H1 (cell line): ENCODE measurements at regions not wholly inside any gene's neighbourhood (a gene's known extent, or its start where the extent isn't known, plus 50 kb on each side); places are given as distances from the start of the nearest gene placed in this dataset.

Experiments
- CBX8 ChIP-seq: fragments of 300-800, 300-1000 bp; sonication (generic); IDR thresholded peaks from 2 replicates; pipeline ENCODE4 v1.7.1; 2016; ENCODE audit warnings: low read depth, low read length, borderline replicate concordance
- JUN ChIP-seq: IDR thresholded peaks from 2 replicates; pipeline ENCODE4 v1.6.1; 2011; ENCODE audit warnings: low read depth, mild to moderate bottlenecking, improper control_type of control experiment, low read length
- POLR2A ChIP-seq, 2 experiments: IDR thresholded peaks; 1 replicate in 1 of 2; 2 replicates in 1 of 2; pipeline ENCODE4 v1.6.1; 2011; ENCODE audit warnings: low read depth in 2 of 2, low read length in 2 of 2, mild to moderate bottlenecking in 2 of 2; ENCODE audit errors: control extremely low read depth in 1 of 2
- POU5F1 ChIP-seq: IDR thresholded peaks from 2 replicates; pipeline ENCODE4 v1.6.1; 2011; ENCODE audit warnings: low read depth, mild to moderate bottlenecking, low read length, moderate library complexity
- SP1 ChIP-seq: IDR thresholded peaks from 2 replicates; pipeline ENCODE4 v1.6.1; 2011; ENCODE audit warnings: low read depth, low read length
- SP4 ChIP-seq: IDR thresholded peaks from 2 replicates; pipeline ENCODE4 v1.6.1; 2012; ENCODE audit warnings: low read length, inconsistent platforms
- TEAD4 ChIP-seq: IDR thresholded peaks from 2 replicates; pipeline ENCODE4 v1.6.1; 2012; ENCODE audit warnings: low read depth, low read length, inconsistent platforms, mixed read lengths
- ZNF274 ChIP-seq: IDR thresholded peaks from 2 replicates; pipeline ENCODE4 v1.7.0; 2012; ENCODE audit warnings: low read length, borderline replicate concordance; ENCODE audit errors: extremely low read depth
- TF ChIP-seq, protein P1 (sequence below), 3 experiments: IDR thresholded peaks; 1 replicate in 2 of 3; 2 replicates in 1 of 3; pipeline versions ENCODE4 v1.5.1 to v1.6.1; 2011; ENCODE audit warnings: low read length in 3 of 3, mild to moderate bottlenecking in 3 of 3, inconsistent platforms in 2 of 3, low read depth in 1 of 3, moderate library complexity in 1 of 3; ENCODE audit not compliant: insufficient read depth in 1 of 3; ENCODE audit errors: control extremely low read depth in 1 of 3

DNA sequence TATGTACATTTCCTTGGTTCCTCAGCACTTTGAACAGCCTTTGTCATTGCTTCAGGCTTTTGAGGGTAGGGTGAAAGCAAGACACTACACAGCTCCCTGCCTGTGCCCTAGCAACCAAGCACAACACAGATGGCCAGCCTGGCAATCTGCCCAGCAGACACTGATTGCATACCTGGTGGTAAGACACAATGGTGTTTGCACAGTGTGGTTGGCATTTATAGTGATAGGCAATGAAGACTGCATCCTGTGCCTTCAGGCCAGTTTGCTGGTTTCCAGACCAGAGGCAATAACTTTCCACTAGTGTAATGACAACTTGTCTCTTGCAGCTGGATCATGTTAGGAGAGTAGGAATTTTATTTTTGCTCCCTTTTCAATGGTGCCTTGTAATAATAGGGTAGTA, 144.5 kb upstream of the TNC start:
- TF ChIP-seq POLR2A (IDR thresholded peaks at IDR 0.05; ENCODE audit: control extremely low read depth in 1 of 2, low read depth in 2 of 2, low read length in 2 of 2): no peak
- no peak for TF ChIP-seq TEAD4
- TF ChIP-seq JUN: no peak
- no peak for TF ChIP-seq ZNF274
- TF ChIP-seq, protein P1, sequence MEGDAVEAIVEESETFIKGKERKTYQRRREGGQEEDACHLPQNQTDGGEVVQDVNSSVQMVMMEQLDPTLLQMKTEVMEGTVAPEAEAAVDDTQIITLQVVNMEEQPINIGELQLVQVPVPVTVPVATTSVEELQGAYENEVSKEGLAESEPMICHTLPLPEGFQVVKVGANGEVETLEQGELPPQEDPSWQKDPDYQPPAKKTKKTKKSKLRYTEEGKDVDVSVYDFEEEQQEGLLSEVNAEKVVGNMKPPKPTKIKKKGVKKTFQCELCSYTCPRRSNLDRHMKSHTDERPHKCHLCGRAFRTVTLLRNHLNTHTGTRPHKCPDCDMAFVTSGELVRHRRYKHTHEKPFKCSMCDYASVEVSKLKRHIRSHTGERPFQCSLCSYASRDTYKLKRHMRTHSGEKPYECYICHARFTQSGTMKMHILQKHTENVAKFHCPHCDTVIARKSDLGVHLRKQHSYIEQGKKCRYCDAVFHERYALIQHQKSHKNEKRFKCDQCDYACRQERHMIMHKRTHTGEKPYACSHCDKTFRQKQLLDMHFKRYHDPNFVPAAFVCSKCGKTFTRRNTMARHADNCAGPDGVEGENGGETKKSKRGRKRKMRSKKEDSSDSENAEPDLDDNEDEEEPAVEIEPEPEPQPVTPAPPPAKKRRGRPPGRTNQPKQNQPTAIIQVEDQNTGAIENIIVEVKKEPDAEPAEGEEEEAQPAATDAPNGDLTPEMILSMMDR (IDR thresholded peaks at IDR 0.05; ENCODE audit: control extremely low read depth in 1 of 3, insufficient read depth in 1 of 3, low read depth in 1 of 3, low read length in 3 of 3): no peak
- TF ChIP-seq POU5F1: no peak
- no peak for TF ChIP-seq SP1
- no peak for TF ChIP-seq CBX8
- no peak for TF ChIP-seq SP4
